ENCODE measurements at regions not wholly inside any gene's neighbourhood (a gene's known extent, or its start where the extent isn't known, plus 50 kb on each side); places are given as distances from the start of the nearest gene placed in this dataset.
A peak's percentile ranks its signal among the peaks of the same experiment; 100 is the strongest.

GRCh38 chr6:9138936-9139335 lies 703.6 kb upstream of the SLC35B3 start:
- no peak overlapping the region for H3K9ac ChIP-seq (ENCODE audit: low read depth, low read length)

More at GRCh38 chr6:9138936-9139335, 703.6 kb upstream of the SLC35B3 start:
- no peak overlapping the region; the same call in 1 of the 2 replicates for H4K91ac ChIP-seq (ENCODE audit: insufficient read depth, low read depth, low read length)
- H4K5ac ChIP-seq (ENCODE audit: low read depth, low read length): no peak overlapping the region
- H4K20me1 ChIP-seq (ENCODE audit: insufficient read depth, low read length): no peaks in the 10 kb centered on the region
- BruUV-seq (replicated peaks): no TSS peak
- POLR2A ChIA-PET (ENCODE audit: unreplicated experiment): no interaction called here
- H3K4me3 ChIP-seq (ENCODE audit: insufficient read depth, low read depth, low read length): no peak overlapping the region
- H3K9me3 ChIP-seq (ENCODE audit: control insufficient read depth, insufficient read depth, low read length): no peaks in the 10 kb centered on the region
- no peak overlapping the region for H4K8ac ChIP-seq (ENCODE audit: low read depth in 2 of 2, low read length in 2 of 2)
- H3K23ac ChIP-seq (ENCODE audit: low read depth, low read length): no peak overlapping the region
- CTCF ChIA-PET: no interaction called here
- TF ChIP-seq, protein P1, sequence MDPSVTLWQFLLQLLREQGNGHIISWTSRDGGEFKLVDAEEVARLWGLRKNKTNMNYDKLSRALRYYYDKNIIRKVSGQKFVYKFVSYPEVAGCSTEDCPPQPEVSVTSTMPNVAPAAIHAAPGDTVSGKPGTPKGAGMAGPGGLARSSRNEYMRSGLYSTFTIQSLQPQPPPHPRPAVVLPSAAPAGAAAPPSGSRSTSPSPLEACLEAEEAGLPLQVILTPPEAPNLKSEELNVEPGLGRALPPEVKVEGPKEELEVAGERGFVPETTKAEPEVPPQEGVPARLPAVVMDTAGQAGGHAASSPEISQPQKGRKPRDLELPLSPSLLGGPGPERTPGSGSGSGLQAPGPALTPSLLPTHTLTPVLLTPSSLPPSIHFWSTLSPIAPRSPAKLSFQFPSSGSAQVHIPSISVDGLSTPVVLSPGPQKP (IDR thresholded peaks at IDR 0.05; ENCODE audit: borderline replicate concordance, low read depth, low read length): no peak
- no peak for TF ChIP-seq RCOR1 (IDR thresholded peaks at IDR 0.05; ENCODE audit: insufficient replicate concordance, low read length)
- TF ChIP-seq CHD1 (IDR thresholded peaks at IDR 0.05; ENCODE audit: low read depth, low read length): no peak
- TF ChIP-seq CTCF (conservative IDR thresholded peaks at IDR 0.05; ENCODE audit: low read depth, low read length): no peak
- TF ChIP-seq BHLHE40 (IDR thresholded peaks at IDR 0.05; ENCODE audit: low read depth, low read length): no peak
- no peak for TF ChIP-seq USF2 (IDR thresholded peaks at IDR 0.05; ENCODE audit: low read depth, low read length)
- TF ChIP-seq FOS (IDR thresholded peaks at IDR 0.05; ENCODE audit: low read depth, low read length): no peak
- H3K56ac ChIP-seq (ENCODE audit: extremely low read depth, insufficient read depth, low read length): no peak overlapping the region
- no peak overlapping the region for H3K18ac ChIP-seq (ENCODE audit: low read depth, low read length)
- 0 out of 2 replicates have a peak overlapping the region, but pooled peaks have one; percentile 10 for H3K4me2 ChIP-seq (ENCODE audit: low read depth, low read length)
- peak overlapping the region; percentile 55; the same call in 1 of the 2 replicates for H2BK20ac ChIP-seq (ENCODE audit: low read depth, low read length)
- no peak overlapping the region for H2BK120ac ChIP-seq (ENCODE audit: low read depth, low read length)
- ATAC-seq (ENCODE audit: low read depth) (no peak), DNase-seq (peak; percentile 28)
- WGBS, 2 experiments (ENCODE audit: extremely low coverage in 2 of 2, insufficient read length in 1 of 2): no CpG with 5 or more reads among the region's 5 CpGs
- H3K27ac ChIP-seq (ENCODE audit: insufficient read depth, low read length): no peak overlapping the region
- H3K4me1 ChIP-seq (ENCODE audit: control insufficient read depth, insufficient read depth, low read length): peaks cover 5% of the 10 kb centered on the region
- H3K27me3 ChIP-seq (ENCODE audit: control insufficient read depth, insufficient read depth, low read length): no peaks in the 10 kb centered on the region
- no peak overlapping the region for H3K14ac ChIP-seq (replicated peaks; ENCODE audit: low read depth, low read length)
- in situ Hi-C loops (cut with MboI; ENCODE audit: low sequenced_read_pairs) (no loop called here), intact Hi-C loops (cut with micrococcal nuclease) (no loop called here), dilution Hi-C loops (cut with HindIII; ENCODE audit: low sequenced_read_pairs, unreplicated experiment) (no loop called here)
- no peaks in the 10 kb centered on the region for H3K79me1 ChIP-seq (ENCODE audit: low read depth in 1 of 2, low read length in 2 of 2)
- no peak overlapping the region for H2AK9ac ChIP-seq (replicated peaks; ENCODE audit: low read depth, low read length, poor library complexity)
- no peaks in the 10 kb centered on the region for H3K36me3 ChIP-seq (ENCODE audit: control insufficient read depth, insufficient read depth, low read length)
- no peak overlapping the region for H2AFZ ChIP-seq (replicated peaks; ENCODE audit: low read length, poor library complexity)
- no peak overlapping the region for H2BK15ac ChIP-seq (ENCODE audit: low read depth, low read length)
- no peak overlapping the region for H2BK5ac ChIP-seq (ENCODE audit: low read depth, low read length, poor library complexity, severe bottlenecking)
- no peaks in the 10 kb centered on the region; the same call in 1 of the 2 replicates for H3K9me1 ChIP-seq (ENCODE audit: insufficient read depth, low read length)
- H3K4ac ChIP-seq (ENCODE audit: low read depth, low read length): no peak overlapping the region
- H2AK5ac ChIP-seq (ENCODE audit: low read depth, low read length): no peak overlapping the region
